ENCODE measurements at regions not wholly inside any gene's neighbourhood (a gene's known extent, or its start where the extent isn't known, plus 50 kb on each side); places are given as distances from the start of the nearest gene placed in this dataset.

- no peak for TF ChIP-seq GATA1 (IDR thresholded peaks at IDR 0.05; ENCODE audit: low read depth, low read length)
- no peak for TF ChIP-seq POLR2A (IDR thresholded peaks at IDR 0.05; ENCODE audit: low read length)
Observed at GRCh38 chr12:115332945-115333344, 649.0 kb upstream of the TBX3 start.

All from erythroblast (primary cell).